Adrenal gland (tissue), 5 donors: ENCODE measurements at regions not wholly inside any gene's neighbourhood (a gene's known extent, or its start where the extent isn't known, plus 50 kb on each side); places are given as distances from the start of the nearest gene placed in this dataset.

Experiments
- POLR2A ChIP-seq, 2 donors: fragments of 450-650 bp; IDR thresholded peaks; one replicate each; pipeline ENCODE4 v1.6.1; 2017; ENCODE audit warnings: antibody characterized with exemption in 2 of 2, mild to moderate bottlenecking in 2 of 2, moderate library complexity in 1 of 2
- TF ChIP-seq, protein P1 (sequence below), 6 experiments: fragments of 450-650 bp in 4 of 6; fragments of 200-600 bp in 2 of 6; sonication (generic) in 1 of 6; IDR thresholded peaks; 1 replicate in 5 of 6; 2 replicates in 1 of 6; pipeline versions ENCODE4 v1.5.1 to v1.8.0; 2016 to 2021; ENCODE audit warnings: antibody characterized with exemption in 6 of 6, mild to moderate bottlenecking in 2 of 6, moderate library complexity in 1 of 6
- donor health status: DM: no; HTN: no; CAD: no.

DNA sequence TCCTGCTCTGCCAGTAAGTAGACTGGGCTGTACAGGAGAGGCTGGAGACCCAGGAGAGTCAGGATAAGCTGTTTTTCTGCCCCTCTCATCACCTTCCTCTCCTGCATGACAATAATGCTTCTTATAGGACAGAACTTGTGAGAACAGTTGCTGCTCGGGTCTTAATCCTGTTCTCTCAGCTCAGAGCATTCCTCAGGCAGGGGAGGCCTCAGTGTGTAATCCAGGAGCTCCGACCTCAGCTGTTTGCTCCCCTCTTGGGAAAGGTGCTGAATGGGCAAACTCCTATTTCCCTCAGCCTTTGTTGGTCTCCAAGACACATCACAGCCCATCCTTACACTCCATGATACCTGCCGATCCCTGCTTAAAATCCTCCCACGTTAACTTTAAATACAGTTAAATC lies 134.9 kb upstream of the LRFN2 start:
- TF ChIP-seq, protein P1, sequence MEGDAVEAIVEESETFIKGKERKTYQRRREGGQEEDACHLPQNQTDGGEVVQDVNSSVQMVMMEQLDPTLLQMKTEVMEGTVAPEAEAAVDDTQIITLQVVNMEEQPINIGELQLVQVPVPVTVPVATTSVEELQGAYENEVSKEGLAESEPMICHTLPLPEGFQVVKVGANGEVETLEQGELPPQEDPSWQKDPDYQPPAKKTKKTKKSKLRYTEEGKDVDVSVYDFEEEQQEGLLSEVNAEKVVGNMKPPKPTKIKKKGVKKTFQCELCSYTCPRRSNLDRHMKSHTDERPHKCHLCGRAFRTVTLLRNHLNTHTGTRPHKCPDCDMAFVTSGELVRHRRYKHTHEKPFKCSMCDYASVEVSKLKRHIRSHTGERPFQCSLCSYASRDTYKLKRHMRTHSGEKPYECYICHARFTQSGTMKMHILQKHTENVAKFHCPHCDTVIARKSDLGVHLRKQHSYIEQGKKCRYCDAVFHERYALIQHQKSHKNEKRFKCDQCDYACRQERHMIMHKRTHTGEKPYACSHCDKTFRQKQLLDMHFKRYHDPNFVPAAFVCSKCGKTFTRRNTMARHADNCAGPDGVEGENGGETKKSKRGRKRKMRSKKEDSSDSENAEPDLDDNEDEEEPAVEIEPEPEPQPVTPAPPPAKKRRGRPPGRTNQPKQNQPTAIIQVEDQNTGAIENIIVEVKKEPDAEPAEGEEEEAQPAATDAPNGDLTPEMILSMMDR (IDR thresholded peaks at IDR 0.05) = no peak
- TF ChIP-seq POLR2A (IDR thresholded peaks at IDR 0.05) = no peak
